CD14-positive monocyte (primary cell): ENCODE measurements at regions not wholly inside any gene's neighbourhood (a gene's known extent, or its start where the extent isn't known, plus 50 kb on each side); places are given as distances from the start of the nearest gene placed in this dataset.
"Not testable (repeated sequence)": the region's sequence is repeated elsewhere in the genome, so short reads cannot be mapped to it uniquely, and the experiment has no call there.

Experiments
- DNase-seq, 3 donors: peaks; one replicate each; pipeline ENCODE4 v3.0.0-alpha.2; 2011 to 2022
- H2AFZ ChIP-seq: 2 replicates; pipeline ENCODE4 v1.6.0; 2012; ENCODE audit warnings: mild to moderate bottlenecking, low read depth, low read length, inconsistent platforms; ENCODE audit not compliant: insufficient read depth, poor library complexity, severe bottlenecking
- H3K27ac ChIP-seq, 2 donors: 1 replicate in 1 of 2; 2 replicates in 1 of 2; pipeline ENCODE4 v1.5.1; 2012 to 2013; ENCODE audit warnings: low read length in 2 of 2, control low read depth in 1 of 2, inconsistent platforms in 1 of 2, low read depth in 1 of 2, mild to moderate bottlenecking in 1 of 2
- H3K27me3 ChIP-seq, 2 donors: one replicate each; pipeline versions ENCODE4 v1.6.0 to v1.6.1; 2011 to 2013; ENCODE audit warnings: low read length in 2 of 2; ENCODE audit not compliant: control insufficient read depth in 2 of 2, insufficient read depth in 2 of 2
- H3K36me3 ChIP-seq, 2 donors: replicated peaks in 1 of 2; 1 replicate in 1 of 2; 2 replicates in 1 of 2; pipeline versions ENCODE4 v1.5.1 to v1.6.1; 2012 to 2013; ENCODE audit warnings: low read length in 2 of 2, control low read depth in 1 of 2, inconsistent platforms in 1 of 2, mild to moderate bottlenecking in 1 of 2; ENCODE audit not compliant: insufficient read depth in 2 of 2, control insufficient read depth in 1 of 2
- H3K4me1 ChIP-seq, 2 donors: 1 replicate in 1 of 2; 2 replicates in 1 of 2; pipeline versions ENCODE4 v1.5.1 to v1.6.1; 2012 to 2013; ENCODE audit warnings: low read length in 2 of 2, control low read depth in 1 of 2, inconsistent platforms in 1 of 2, mild to moderate bottlenecking in 1 of 2, moderate library complexity in 1 of 2; ENCODE audit not compliant: insufficient read depth in 2 of 2, control insufficient read depth in 1 of 2
- H3K4me2 ChIP-seq: replicated peaks from 2 replicates; pipeline ENCODE3; 2012; ENCODE audit warnings: low read length, moderate library complexity, mild to moderate bottlenecking; ENCODE audit not compliant: poor library complexity, severe bottlenecking; ENCODE audit errors: extremely low read depth
- H3K4me3 ChIP-seq, 3 experiments: fragments of 200-600 bp in 1 of 3; sonication (generic) in 1 of 3; replicated peaks in 1 of 3; 1 replicate in 2 of 3; 2 replicates in 1 of 3; pipeline ENCODE4 v1.5.1; 2011 to 2013; ENCODE audit warnings: low read length in 3 of 3, mild to moderate bottlenecking in 3 of 3, control low read depth in 2 of 3, low read depth in 2 of 3, inconsistent platforms in 1 of 3, moderate library complexity in 1 of 3
- H3K79me2 ChIP-seq: 2 replicates; pipeline ENCODE4 v1.6.0; 2012; ENCODE audit warnings: mild to moderate bottlenecking, control low read depth, inconsistent platforms, low read length, moderate library complexity; ENCODE audit not compliant: insufficient read depth
- H3K9ac ChIP-seq: 2 replicates; pipeline ENCODE4 v1.6.0; 2017; ENCODE audit warnings: low read length, mild to moderate bottlenecking; ENCODE audit not compliant: insufficient read depth, poor library complexity, severe bottlenecking
- H3K9me3 ChIP-seq, 2 donors: replicated peaks in 1 of 2; 1 replicate in 1 of 2; 2 replicates in 1 of 2; pipeline versions ENCODE4 v1.5.1 to v1.6.1; 2012 to 2013; ENCODE audit warnings: low read length in 2 of 2, control low read depth in 1 of 2; ENCODE audit not compliant: control insufficient read depth in 1 of 2, insufficient read depth in 1 of 2
- H4K20me1 ChIP-seq: 2 replicates; pipeline ENCODE4 v1.6.0; 2012; ENCODE audit warnings: mild to moderate bottlenecking, low read length, control low read depth, moderate library complexity; ENCODE audit not compliant: insufficient read depth
- H3K27ac Mint-ChIP-seq, 7 donors: one replicate each; pipeline ENCODE4 v1.8.0; 2020; ENCODE audit warnings: mild to moderate bottlenecking in 7 of 7, mixed read lengths in 7 of 7, moderate library complexity in 6 of 7, inconsistent platforms in 2 of 7
- H3K27me3 Mint-ChIP-seq, 3 donors: one replicate each; pipeline ENCODE4 v1.8.0; 2021 to 2022; ENCODE audit warnings: low read depth in 3 of 3, mild to moderate bottlenecking in 3 of 3, mixed read lengths in 3 of 3, moderate library complexity in 3 of 3, inconsistent platforms in 1 of 3
- H3K36me3 Mint-ChIP-seq, 2 donors: one replicate each; pipeline ENCODE4 v1.8.0; 2020; ENCODE audit warnings: mixed read lengths in 2 of 2, inconsistent platforms in 1 of 2, mild to moderate bottlenecking in 1 of 2
- H3K4me1 Mint-ChIP-seq: one replicate; pipeline ENCODE4 v1.8.0; 2020; ENCODE audit warnings: mild to moderate bottlenecking, mixed read lengths
- H3K4me3 Mint-ChIP-seq, 2 donors: one replicate each; pipeline ENCODE4 v1.8.0; 2020; ENCODE audit warnings: mild to moderate bottlenecking in 2 of 2, mixed read lengths in 2 of 2, moderate library complexity in 1 of 2
- H3K9me3 Mint-ChIP-seq, 7 donors: one replicate each; pipeline ENCODE4 v1.8.0; 2020 to 2022; ENCODE audit warnings: mixed read lengths in 7 of 7, mild to moderate bottlenecking in 6 of 7, moderate library complexity in 6 of 7, inconsistent platforms in 2 of 7
- CTCF ChIP-seq: fragments of 200-600 bp; IDR thresholded peaks from one replicate; pipeline ENCODE4 v1.8.0; 2022; ENCODE audit warnings: antibody characterized with exemption, mild to moderate bottlenecking
- WGBS: methylation state at CpG from one replicate; pipeline ENCODE4 v1.1.5; 2013; ENCODE audit warnings: missing lambda C conversion rate; ENCODE audit not compliant: insufficient coverage; 5-methylcytosine and 5-hydroxymethylcytosine counted together
- intact Hi-C, 2 donors: fragments of 100-400 bp; cut with micrococcal nuclease; formaldehyde crosslinking; loops; one replicate each; pipeline versions ENCODE4 v1.15.0 to v1.15.1; 2023

- peaks cover 1% of the 10 kb centered on the region for H3K4me1 Mint-ChIP-seq
- Histone ChIP-seq H3K27me3 (no peaks in the 10 kb centered on the region), H3K9ac (no peak overlapping the region), H3K27ac (no peak overlapping the region), H3K79me2 (no peaks in the 10 kb centered on the region), H3K4me1 (no peaks in the 10 kb centered on the region), H4K20me1 (no peaks in the 10 kb centered on the region), H3K4me2 (no peak overlapping the region), H2AFZ (no peak overlapping the region), H3K4me3 (no peak overlapping the region), H3K9me3 (no peaks in the 10 kb centered on the region), H3K36me3 (no peaks in the 10 kb centered on the region)
- H3K27ac Mint-ChIP-seq = no peak overlapping the region
- intact Hi-C loops = no loop called here
- H3K9me3 Mint-ChIP-seq = peaks cover 0 to 2% (median 1%) of the 10 kb centered on the region in 7 donors
- H3K4me3 Mint-ChIP-seq = no peak overlapping the region
- peaks cover 0 to 7% (median 5%) of the 10 kb centered on the region in 3 donors for H3K27me3 Mint-ChIP-seq
- no peak for TF ChIP-seq CTCF
- no peaks in the 10 kb centered on the region for H3K36me3 Mint-ChIP-seq
- DNase-seq = no peak
These were observed 179.2 kb upstream of the AGTR1 start for GRCh38 chr3:148518520-148518919.

- H3K27me3 ChIP-seq, H3K27ac ChIP-seq, H3K4me3 ChIP-seq, DNase-seq, H3K27ac Mint-ChIP-seq, H3K4me1 ChIP-seq, H3K4me2 ChIP-seq, H3K36me3 Mint-ChIP-seq, H3K9me3 ChIP-seq, H3K36me3 ChIP-seq, H4K20me1 ChIP-seq, H3K9ac ChIP-seq, H3K9me3 Mint-ChIP-seq, H3K4me3 Mint-ChIP-seq, H2AFZ ChIP-seq, H3K27me3 Mint-ChIP-seq, H3K4me1 Mint-ChIP-seq, H3K79me2 ChIP-seq, intact Hi-C loops: not testable (repeated sequence)
- WGBS = 64% methylated on average over 10 of the region's 13 CpGs
These were observed 172.1 kb upstream of the AGTR1 start for GRCh38 chr3:148525621-148526020.
